GM18519 (cell line): ENCODE measurements at regions not wholly inside any gene's neighbourhood (a gene's known extent, or its start where the extent isn't known, plus 50 kb on each side); places are given as distances from the start of the nearest gene placed in this dataset.

ENCODE experiments used
- ATAC-seq: cut with Tn5 transposase; IDR thresholded peaks from one replicate; pipeline ENCODE4 v1.9.1; 2021; ENCODE audit warnings: mild to moderate bottlenecking, moderate library complexity; ENCODE audit not compliant: unreplicated experiment, low FRiP score

- ATAC-seq = no peak
Observed at GRCh38 chr12:42705863-42706262, 116.3 kb upstream of the PRICKLE1 start.

DNA sequence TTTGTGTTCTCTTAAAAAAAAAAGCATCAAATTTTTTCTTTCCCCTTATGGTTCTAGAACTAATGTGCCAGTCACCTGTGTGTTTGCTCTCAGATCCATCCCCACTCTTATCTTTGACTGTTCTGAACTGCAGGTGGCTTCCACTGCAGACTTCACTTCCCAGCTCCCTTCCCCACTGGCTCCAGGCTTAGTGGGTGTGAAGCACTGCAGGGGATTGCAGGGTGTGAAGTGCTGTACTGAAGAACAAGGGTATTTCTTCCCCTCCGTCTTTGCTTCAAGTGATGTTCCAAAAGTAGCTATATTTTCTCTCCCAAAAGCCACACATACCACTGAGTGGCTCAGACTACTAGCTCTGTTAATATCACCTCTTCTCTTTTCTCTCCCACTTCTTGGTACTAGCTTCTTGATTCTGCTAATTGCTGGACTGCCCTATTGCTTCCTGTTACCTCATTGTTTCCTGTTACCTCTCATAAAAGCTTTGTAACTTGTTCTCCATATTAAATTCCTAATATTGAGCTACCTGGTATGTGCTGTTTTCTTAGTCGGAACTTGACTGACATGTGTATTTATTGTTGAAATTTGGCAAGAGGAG lies 115.4 kb upstream of the PRICKLE1 start:
- no peak for ATAC-seq

DNA sequence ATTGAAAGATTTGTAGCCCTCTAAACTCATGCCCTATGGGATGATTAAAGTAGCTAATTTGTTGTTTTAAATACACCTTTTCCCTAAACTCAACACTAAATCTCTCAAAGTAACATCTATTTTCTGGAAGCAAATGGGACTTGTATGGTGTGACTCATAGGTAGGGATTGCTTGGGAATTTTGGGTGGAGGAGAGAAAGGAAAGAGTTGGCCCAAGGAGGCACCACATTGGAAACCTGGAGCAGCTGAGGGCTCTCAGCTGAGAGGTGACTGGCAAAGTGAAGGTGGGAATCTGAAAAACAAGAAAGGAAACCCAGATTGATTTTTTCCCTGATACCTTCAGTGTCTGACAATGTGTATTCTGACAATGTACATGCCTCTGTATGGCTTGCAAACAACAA lies 114.8 kb upstream of the PRICKLE1 start:
- ATAC-seq = no peak

DNA sequence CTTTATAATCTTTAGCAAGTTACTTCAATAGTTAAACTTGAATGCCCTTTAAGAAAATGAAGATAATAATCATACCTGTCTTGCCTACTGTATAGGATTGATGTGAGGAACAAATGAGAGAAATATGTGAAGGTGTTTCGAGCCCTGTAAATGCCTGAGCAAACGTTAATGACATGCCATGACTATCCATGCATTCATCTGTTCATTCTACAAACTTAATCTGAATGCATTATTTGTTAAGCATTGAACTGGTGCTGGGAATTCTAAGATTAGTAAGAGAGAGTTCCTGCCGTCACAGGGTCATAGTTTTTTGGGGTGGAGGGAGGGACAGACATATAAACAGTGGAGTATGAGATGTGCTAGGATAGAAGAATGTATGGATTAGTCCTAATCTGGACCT lies 111.5 kb upstream of the PRICKLE1 start:
- no peak for ATAC-seq

- ATAC-seq = no peak
Observed at GRCh38 chr12:42698213-42698612, 108.7 kb upstream of the PRICKLE1 start.

- no peak for ATAC-seq
Observed at GRCh38 chr12:42696406-42697149, 107.0 kb upstream of the PRICKLE1 start.

DNA sequence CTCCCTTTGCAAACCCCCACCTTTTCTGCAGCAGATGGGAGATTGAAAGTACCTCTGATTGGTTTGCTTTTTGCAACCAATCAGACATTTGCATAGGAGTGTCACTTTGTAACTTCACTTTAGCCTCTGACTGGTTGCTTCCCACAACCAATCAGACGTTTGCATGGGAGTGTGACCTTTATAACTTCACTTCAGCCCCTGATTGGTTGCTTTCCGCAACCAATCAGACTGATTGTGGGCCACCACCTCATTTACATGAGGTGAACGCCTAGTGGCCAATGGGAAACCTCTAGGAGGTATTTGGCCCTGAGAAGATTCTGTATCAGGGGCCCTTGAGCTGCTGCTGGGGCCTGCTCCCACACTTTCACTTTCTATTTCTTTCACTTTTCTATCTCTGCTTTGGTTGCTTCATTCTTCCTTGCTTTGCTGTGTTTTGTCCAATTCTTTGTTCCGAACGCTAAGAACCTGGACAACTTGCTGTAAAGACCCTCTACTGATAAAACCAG lies 106.0 kb upstream of the PRICKLE1 start:
- ATAC-seq = no peak

- ATAC-seq = no peak
Observed at GRCh38 chr12:42692749-42693148, 103.2 kb upstream of the PRICKLE1 start.

- no peak for ATAC-seq
Observed at GRCh38 chr12:42691991-42692557, 102.5 kb upstream of the PRICKLE1 start.

- no peak for ATAC-seq
Observed at GRCh38 chr12:42690264-42690663, 100.7 kb upstream of the PRICKLE1 start.

DNA sequence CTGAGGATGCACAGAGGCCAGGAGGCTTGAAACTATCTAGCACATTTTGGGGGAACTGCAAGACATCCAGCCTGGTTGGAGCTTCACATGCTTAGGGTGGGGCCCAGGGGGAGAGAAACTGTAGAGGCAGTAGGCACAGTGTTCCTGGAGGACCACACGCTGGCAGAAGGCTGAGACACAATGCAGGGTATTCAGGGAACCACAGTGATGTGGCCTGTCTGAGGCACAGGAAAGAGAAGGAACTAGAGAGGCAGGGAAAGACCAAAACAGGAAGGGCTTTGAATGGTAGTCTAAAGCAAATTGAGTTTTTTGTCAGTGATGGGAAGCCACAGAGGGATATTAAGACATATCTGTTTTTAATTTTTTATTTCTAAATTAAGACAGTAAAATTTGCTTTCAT lies 100.2 kb upstream of the PRICKLE1 start:
- ATAC-seq = no peak

- ATAC-seq = no peak
Observed at GRCh38 chr12:42686514-42687172, 97.1 kb upstream of the PRICKLE1 start.

GRCh38 chr12:42684802-42685071 lies 95.2 kb upstream of the PRICKLE1 start:
- no peak for ATAC-seq

GRCh38 chr12:42683933-42684801 lies 94.6 kb upstream of the PRICKLE1 start:
- no peak for ATAC-seq

DNA sequence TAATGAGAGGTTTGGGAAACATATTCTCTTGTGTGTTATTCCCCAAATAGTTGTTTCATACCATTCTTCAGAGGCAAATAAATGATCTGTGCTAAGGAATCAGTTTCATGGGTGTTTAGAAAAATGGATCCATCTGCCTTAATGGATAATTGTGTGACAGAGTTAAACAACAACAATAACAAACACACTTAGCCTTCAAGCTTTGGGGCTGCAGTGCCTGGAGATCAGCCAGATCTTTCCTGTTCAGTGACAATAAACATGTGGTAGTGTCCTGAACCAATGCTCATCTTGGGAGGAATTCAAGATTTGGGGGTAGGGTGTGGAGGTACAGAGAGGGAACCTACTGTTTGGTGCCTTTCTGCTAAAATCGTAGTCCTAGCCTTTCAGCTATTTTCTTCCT lies 93.7 kb upstream of the PRICKLE1 start:
- no peak for ATAC-seq

GRCh38 chr12:42679466-42679865 lies 89.9 kb upstream of the PRICKLE1 start:
- no peak for ATAC-seq

DNA sequence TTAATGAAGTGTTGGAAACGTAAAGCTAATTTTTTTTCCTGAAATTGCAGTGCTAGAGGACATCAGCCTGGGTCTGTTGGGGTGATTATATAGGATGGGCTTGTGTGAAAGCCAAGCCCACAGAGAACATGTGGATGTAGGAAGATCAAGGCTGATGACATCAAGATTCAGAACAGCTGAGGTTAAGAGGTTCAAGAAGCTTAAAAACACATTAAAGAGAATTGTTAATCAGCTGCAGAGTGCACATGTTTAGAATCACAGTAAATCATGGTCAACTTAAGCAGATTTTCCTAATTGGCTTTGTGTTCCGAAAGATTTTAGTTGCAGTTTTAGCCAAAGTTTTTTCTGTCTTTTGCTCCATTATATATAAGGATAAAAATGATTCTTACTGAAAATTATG lies 87.9 kb upstream of the PRICKLE1 start:
- ATAC-seq = no peak

GRCh38 chr12:42673535-42673934 lies 84.0 kb upstream of the PRICKLE1 start:
- no peak for ATAC-seq

DNA sequence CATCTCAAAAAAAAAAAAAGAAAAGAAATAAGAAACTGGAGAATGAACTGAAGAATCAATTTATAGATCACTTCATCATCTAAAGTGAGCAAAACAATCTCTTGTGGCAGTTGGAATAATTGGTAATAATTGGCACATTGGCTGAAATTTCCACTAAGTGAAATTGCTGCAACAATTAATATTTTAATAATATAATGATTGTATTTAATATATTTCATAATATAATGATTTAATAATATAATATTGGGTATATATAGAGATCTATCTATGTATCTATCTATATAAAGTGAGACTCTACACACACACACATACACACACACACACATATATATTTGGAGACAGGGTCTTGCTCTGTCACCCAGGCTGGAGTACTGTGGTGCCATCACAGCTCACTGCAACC lies 81.2 kb upstream of the PRICKLE1 start:
- ATAC-seq = no peak

DNA sequence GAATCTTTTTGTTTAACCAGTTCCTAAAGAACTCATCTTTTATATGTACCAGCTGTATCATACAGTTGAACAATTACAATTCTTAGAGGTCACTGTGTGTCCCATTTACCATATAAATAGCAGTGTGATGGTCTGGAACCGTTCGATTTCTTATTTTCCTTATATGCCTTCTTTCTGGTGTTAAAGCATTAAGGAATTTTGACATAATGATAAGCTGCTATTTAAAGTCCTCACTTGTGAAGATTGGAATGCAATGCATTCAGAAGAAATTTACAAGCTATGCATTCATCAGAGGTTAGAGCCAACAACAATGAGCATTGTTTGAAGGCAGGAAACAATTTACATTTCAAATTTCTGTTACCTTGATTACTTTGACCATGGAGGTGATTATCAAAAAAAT lies 80.0 kb upstream of the PRICKLE1 start:
- no peak for ATAC-seq
